Thymus (tissue), 11 donors: ENCODE measurements at regions not wholly inside any gene's neighbourhood (a gene's known extent, or its start where the extent isn't known, plus 50 kb on each side); places are given as distances from the start of the nearest gene placed in this dataset.

ENCODE experiments used
- DNase-seq, 9 donors: peaks; one replicate each; pipeline ENCODE4 v3.0.0-alpha.2; 2013; ENCODE audit warnings: low spot score in 9 of 9, low read depth in 6 of 9, missing footprints in 1 of 9
- H3K27ac ChIP-seq, 2 donors: one replicate each; pipeline ENCODE4 v1.5.1; 2013; ENCODE audit warnings: control low read depth in 1 of 2, low read depth in 1 of 2, low read length in 1 of 2, mild to moderate bottlenecking in 1 of 2, moderate library complexity in 1 of 2
- H3K27me3 ChIP-seq, 2 donors: one replicate each; pipeline ENCODE4 v1.5.1; 2013; ENCODE audit warnings: low read length in 1 of 2; ENCODE audit not compliant: control insufficient read depth in 2 of 2, insufficient read depth in 1 of 2
- H3K36me3 ChIP-seq, 2 donors: one replicate each; pipeline ENCODE4 v1.5.1; 2013; ENCODE audit warnings: low read length in 1 of 2, mild to moderate bottlenecking in 1 of 2, moderate library complexity in 1 of 2; ENCODE audit not compliant: control insufficient read depth in 2 of 2, insufficient read depth in 2 of 2
- H3K4me1 ChIP-seq, 2 donors: one replicate each; pipeline ENCODE4 v1.5.1; 2013; ENCODE audit warnings: low read length in 2 of 2; ENCODE audit not compliant: control insufficient read depth in 2 of 2, insufficient read depth in 2 of 2
- H3K4me3 ChIP-seq, 2 donors: one replicate each; pipeline ENCODE4 v1.5.1; 2013; ENCODE audit warnings: low read length in 2 of 2, control low read depth in 1 of 2, mild to moderate bottlenecking in 1 of 2
- H3K9me3 ChIP-seq, 2 donors: one replicate each; pipeline ENCODE4 v1.5.1; 2013; ENCODE audit warnings: low read length in 1 of 2, mild to moderate bottlenecking in 1 of 2; ENCODE audit not compliant: control insufficient read depth in 2 of 2, insufficient read depth in 1 of 2
- WGBS: extraction: QIAGEN DNeasy Blood & Tissue Kit; methylation state at CpG from one replicate; pipeline ENCODE4 v1.1.7; 2013; 5-methylcytosine and 5-hydroxymethylcytosine counted together
- donor health status: healthy.

- 93% methylated on average over 4 of the region's 4 CpGs for WGBS
- H3K4me1 ChIP-seq: no peaks in the 10 kb centered on the region
Observed at GRCh38 chr18:75829091-75829490, 401.6 kb upstream of the SMIM21 start.

GRCh38 chr18:75828379-75828778 lies 400.9 kb upstream of the SMIM21 start:
- no peak for DNase-seq
- WGBS: 86% methylated on average over 4 of the region's 4 CpGs
- Histone ChIP-seq H3K36me3 (no peaks in the 10 kb centered on the region), H3K9me3 (no peaks in the 10 kb centered on the region), H3K27me3 (no peaks in the 10 kb centered on the region), H3K27ac (no peak overlapping the region), H3K4me3 (no peak overlapping the region), H3K4me1 (no peaks in the 10 kb centered on the region)

More at GRCh38 chr18:75829091-75829490, 401.6 kb upstream of the SMIM21 start:
- Histone ChIP-seq H3K9me3 (no peaks in the 10 kb centered on the region), H3K4me3 (no peak overlapping the region), H3K27ac (no peak overlapping the region), H3K36me3 (no peaks in the 10 kb centered on the region), H3K27me3 (no peaks in the 10 kb centered on the region)
- no peak for DNase-seq

- no peaks in the 10 kb centered on the region for H3K27me3 ChIP-seq
- H3K27ac ChIP-seq: no peak overlapping the region
- H3K9me3 ChIP-seq: no peaks in the 10 kb centered on the region
- H3K36me3 ChIP-seq: no peaks in the 10 kb centered on the region
- WGBS: 87% methylated on average over 7 of the region's 7 CpGs
- H3K4me3 ChIP-seq: no peak overlapping the region
- H3K4me1 ChIP-seq: no peaks in the 10 kb centered on the region
- DNase-seq: no peak
Observed at GRCh38 chr18:75827751-75828287, 400.3 kb upstream of the SMIM21 start.

- Histone ChIP-seq H3K4me1 (no peaks in the 10 kb centered on the region), H3K36me3 (no peaks in the 10 kb centered on the region), H3K9me3 (no peaks in the 10 kb centered on the region), H3K27me3 (no peaks in the 10 kb centered on the region), H3K4me3 (no peak overlapping the region), H3K27ac (no peak overlapping the region)
- no peak for DNase-seq
- WGBS: 89% methylated on average over 3 of the region's 3 CpGs
Observed at GRCh38 chr18:75824661-75825060, 397.2 kb upstream of the SMIM21 start.

- H3K27me3 ChIP-seq: no peaks in the 10 kb centered on the region
- H3K9me3 ChIP-seq: no peaks in the 10 kb centered on the region
- no peak for DNase-seq
- H3K4me1 ChIP-seq: no peaks in the 10 kb centered on the region
- H3K27ac ChIP-seq: no peak overlapping the region
- H3K36me3 ChIP-seq: no peaks in the 10 kb centered on the region
- 35% methylated on average over 2 of the region's 2 CpGs for WGBS
- H3K4me3 ChIP-seq: no peak overlapping the region
Observed at GRCh38 chr18:75823471-75823870, 396.0 kb upstream of the SMIM21 start.

GRCh38 chr18:75818383-75818782 lies 390.9 kb upstream of the SMIM21 start:
- H3K27ac ChIP-seq: no peak overlapping the region
- no peak overlapping the region for H3K4me3 ChIP-seq
- no peaks in the 10 kb centered on the region for H3K4me1 ChIP-seq
- no peaks in the 10 kb centered on the region for H3K9me3 ChIP-seq
- no peaks in the 10 kb centered on the region for H3K36me3 ChIP-seq
- H3K27me3 ChIP-seq: no peaks in the 10 kb centered on the region
- no peak for DNase-seq
- WGBS: 81% methylated on average over 5 of the region's 5 CpGs

- WGBS: 96% methylated on average over 1 of the region's 1 CpG
- no peaks in the 10 kb centered on the region for H3K4me1 ChIP-seq
Observed at GRCh38 chr18:75815767-75816166, 388.3 kb upstream of the SMIM21 start.

GRCh38 chr18:75812761-75813160 lies 385.3 kb upstream of the SMIM21 start:
- Histone ChIP-seq H3K36me3 (no peaks in the 10 kb centered on the region), H3K9me3 (no peaks in the 10 kb centered on the region), H3K4me1 (no peaks in the 10 kb centered on the region), H3K27me3 (no peaks in the 10 kb centered on the region), H3K27ac (no peak overlapping the region), H3K4me3 (no peak overlapping the region)
- 91% methylated on average over 8 of the region's 8 CpGs for WGBS
- DNase-seq: no peak

More at GRCh38 chr18:75815767-75816166, 388.3 kb upstream of the SMIM21 start:
- no peak overlapping the region for H3K4me3 ChIP-seq
- H3K27me3 ChIP-seq: no peaks in the 10 kb centered on the region
- no peak overlapping the region for H3K27ac ChIP-seq
- no peaks in the 10 kb centered on the region for H3K9me3 ChIP-seq
- DNase-seq: no peak
- H3K36me3 ChIP-seq: no peaks in the 10 kb centered on the region

- Histone ChIP-seq H3K27ac (no peak overlapping the region), H3K4me1 (no peaks in the 10 kb centered on the region), H3K9me3 (no peaks in the 10 kb centered on the region), H3K4me3 (no peak overlapping the region), H3K27me3 (no peaks in the 10 kb centered on the region), H3K36me3 (no peaks in the 10 kb centered on the region)
- no peak for DNase-seq
- 76% methylated on average over 5 of the region's 5 CpGs for WGBS
Observed at GRCh38 chr18:75810961-75811551, 383.6 kb upstream of the SMIM21 start.
